OCI-LY3 (cell line): ENCODE measurements at regions not wholly inside any gene's neighbourhood (a gene's known extent, or its start where the extent isn't known, plus 50 kb on each side); places are given as distances from the start of the nearest gene placed in this dataset.
"Not testable (repeated sequence)": the region's sequence is repeated elsewhere in the genome, so short reads cannot be mapped to it uniquely, and the experiment has no call there.

Experiments used
- CTCF ChIP-seq: fragments of 200-600, 300-600 bp; sonication (generic); IDR thresholded peaks from 2 replicates; pipeline ENCODE4 v1.5.1; 2014; ENCODE audit warnings: antibody characterized with exemption, low read length, low read depth
- EZH2phosphoT487 ChIP-seq: fragments of 200-600 bp; shearing (Covaris generic); IDR thresholded peaks from 2 replicates; pipeline ENCODE4 v1.6.1; 2018; ENCODE audit warnings: antibody characterized with exemption, mixed run types, low read depth

- TF ChIP-seq CTCF, EZH2phosphoT487: not testable (repeated sequence)
Observed at GRCh38 chr14:19158588-19158987, 191.4 kb downstream of the POTEM start.
